Ishikawa (cell line): ENCODE measurements at regions not wholly inside any gene's neighbourhood (a gene's known extent, or its start where the extent isn't known, plus 50 kb on each side); places are given as distances from the start of the nearest gene placed in this dataset.

Experiments used
- CEBPB ChIP-seq: IDR thresholded peaks from 2 replicates; pipeline ENCODE4 v1.6.1; 2012
- CREB1 ChIP-seq: IDR thresholded peaks from 2 replicates; pipeline ENCODE4 v1.6.1; 2012; ENCODE audit warnings: low read depth
- EGR1 ChIP-seq: IDR thresholded peaks from 2 replicates; pipeline ENCODE4 v1.6.1; 2012
- EP300 ChIP-seq: IDR thresholded peaks from 2 replicates; pipeline ENCODE4 v1.6.1; 2012; ENCODE audit warnings: borderline replicate concordance
- FOXM1 ChIP-seq: IDR thresholded peaks from 2 replicates; pipeline ENCODE4 v1.6.1; 2012; ENCODE audit warnings: low read depth, borderline replicate concordance
- MAX ChIP-seq: IDR thresholded peaks from 2 replicates; pipeline ENCODE4 v1.6.1; 2012
- NFIC ChIP-seq: IDR thresholded peaks from 2 replicates; pipeline ENCODE4 v1.6.1; 2012
- RAD21 ChIP-seq: IDR thresholded peaks from 2 replicates; pipeline ENCODE4 v1.6.1; 2012; ENCODE audit warnings: low read depth
- REST ChIP-seq: IDR thresholded peaks from 2 replicates; pipeline ENCODE4 v1.6.1; 2012; ENCODE audit warnings: low read depth, mild to moderate bottlenecking
- TAF1 ChIP-seq: IDR thresholded peaks from 2 replicates; pipeline ENCODE4 v1.6.1; 2012; ENCODE audit warnings: low read depth, mild to moderate bottlenecking
- TCF12 ChIP-seq: IDR thresholded peaks from 2 replicates; pipeline ENCODE4 v1.6.1; 2012; ENCODE audit warnings: low read depth
- TEAD4 ChIP-seq: IDR thresholded peaks from 2 replicates; pipeline ENCODE4 v1.6.1; 2012
- USF1 ChIP-seq: IDR thresholded peaks from 2 replicates; pipeline ENCODE4 v1.6.1; 2012
- YY1 ChIP-seq: IDR thresholded peaks from 2 replicates; pipeline ENCODE4 v1.6.1; 2012; ENCODE audit warnings: low read depth
- ZBTB7A ChIP-seq: IDR thresholded peaks from 2 replicates; pipeline ENCODE4 v1.6.1; 2012; ENCODE audit warnings: low read depth

- TF ChIP-seq TCF12 (no peak), ZBTB7A (no peak), NFIC (no peak), FOXM1 (no peak), CEBPB (no peak)
Measured at GRCh38 chr5:1936413-1936812, 53.7 kb upstream of the IRX4 start.

- TF ChIP-seq FOXM1: no peak
- no peak for TF ChIP-seq NFIC
Measured at GRCh38 chr5:1934801-1935429, 52.2 kb upstream of the IRX4 start.

GRCh38 chr5:1934056-1934394 lies 51.3 kb upstream of the IRX4 start:
- TF ChIP-seq TAF1: no peak
- no peak for TF ChIP-seq USF1
- TF ChIP-seq TCF12: no peak
- no peak for TF ChIP-seq EP300
- TF ChIP-seq NFIC: no peak
- no peak for TF ChIP-seq TEAD4
- TF ChIP-seq REST: no peak
- TF ChIP-seq ZBTB7A: no peak
- TF ChIP-seq RAD21: no peak

GRCh38 chr5:1933364-1934055 lies 50.8 kb upstream of the IRX4 start:
- TF ChIP-seq TCF12 (no peak), MAX (no peak), ZBTB7A (no peak), NFIC (no peak), REST (no peak), EP300 (no peak), USF1 (no peak), TAF1 (no peak), CEBPB (no peak), EGR1 (no peak), YY1 (no peak), FOXM1 (no peak), CREB1 (no peak), TEAD4 (no peak)
